Natural killer cell (primary cell): ENCODE measurements at regions not wholly inside any gene's neighbourhood (a gene's known extent, or its start where the extent isn't known, plus 50 kb on each side); places are given as distances from the start of the nearest gene placed in this dataset.
"Not testable (repeated sequence)": the region's sequence is repeated elsewhere in the genome, so short reads cannot be mapped to it uniquely, and the experiment has no call there.

ENCODE experiments used
- ATAC-seq, 3 donors: fragments of 150-1000 bp in 2 of 3; fragments of 200-7000 bp in 1 of 3; cut with Tn5 transposase; 1 replicate in 1 of 3; 2 replicates in 2 of 3; pipeline ENCODE4 v1.10.0; 2021; ENCODE audit warnings: mild to moderate bottlenecking in 2 of 3, moderate library complexity in 2 of 3
- DNase-seq, 2 donors: peaks; one replicate each; pipeline versions ENCODE4 v3.0.0 to v3.0.0-alpha.2; 2013 to 2021; ENCODE audit warnings: mixed read lengths in 1 of 2
- H3K27ac ChIP-seq: one replicate; pipeline ENCODE4 v1.5.1; 2013; ENCODE audit warnings: mild to moderate bottlenecking, low read length
- H3K27me3 ChIP-seq: one replicate; pipeline ENCODE4 v1.6.1; 2013; ENCODE audit warnings: low read length; ENCODE audit not compliant: control insufficient read depth, insufficient read depth
- H3K36me3 ChIP-seq: one replicate; pipeline ENCODE4 v1.6.1; 2013; ENCODE audit warnings: low read length; ENCODE audit not compliant: control insufficient read depth, insufficient read depth
- H3K4me1 ChIP-seq: one replicate; pipeline ENCODE4 v1.6.1; 2013; ENCODE audit warnings: low read length; ENCODE audit not compliant: control insufficient read depth, insufficient read depth
- H3K4me3 ChIP-seq: one replicate; pipeline ENCODE4 v1.5.1; 2013; ENCODE audit warnings: low read length
- H3K9me3 ChIP-seq: one replicate; pipeline ENCODE4 v1.6.1; 2013; ENCODE audit warnings: low read length; ENCODE audit not compliant: control insufficient read depth, insufficient read depth
- H3K27ac Mint-ChIP-seq, 2 donors: one replicate each; pipeline ENCODE4 v1.8.0; 2022; ENCODE audit warnings: mild to moderate bottlenecking in 2 of 2, mixed read lengths in 2 of 2, moderate library complexity in 1 of 2
- H3K27me3 Mint-ChIP-seq, 2 donors: one replicate each; pipeline ENCODE4 v1.8.0; 2022; ENCODE audit warnings: low read depth in 2 of 2, mixed read lengths in 2 of 2
- H3K36me3 Mint-ChIP-seq: one replicate; pipeline ENCODE4 v1.8.0; 2022; ENCODE audit warnings: mixed read lengths
- H3K4me1 Mint-ChIP-seq, 2 donors: one replicate each; pipeline ENCODE4 v1.8.0; 2022; ENCODE audit warnings: mixed read lengths in 2 of 2
- H3K4me3 Mint-ChIP-seq: one replicate; pipeline ENCODE4 v1.8.0; 2022; ENCODE audit warnings: mild to moderate bottlenecking, moderate library complexity, mixed read lengths
- H3K9me3 Mint-ChIP-seq, 2 donors: one replicate each; pipeline ENCODE4 v1.8.0; 2022; ENCODE audit warnings: mixed read lengths in 2 of 2
- CTCF ChIP-seq: fragments of 200-600 bp; IDR thresholded peaks from one replicate; pipeline ENCODE4 v1.8.0; 2022; ENCODE audit warnings: antibody characterized with exemption
- WGBS: methylation state at CpG from one replicate; pipeline ENCODE4 v1.1.7; 2013; ENCODE audit warnings: missing lambda C conversion rate; ENCODE audit not compliant: insufficient coverage; 5-methylcytosine and 5-hydroxymethylcytosine counted together
- intact Hi-C: fragments of 100-400 bp; cut with micrococcal nuclease; formaldehyde crosslinking; loops from one replicate; pipeline ENCODE4 v1.14.2; 2022

GRCh38 chr9:96100385-96101300, 201.3 kb downstream of the HSD17B3 start:
- Histone ChIP-seq H3K9me3 (peaks cover 4% of the 10 kb centered on the region), H3K4me3 (no peak overlapping the region), H3K36me3 (no peaks in the 10 kb centered on the region), H3K27ac (no peak overlapping the region), H3K27me3 (no peaks in the 10 kb centered on the region), H3K4me1 (peaks cover 5% of the 10 kb centered on the region)
- Mint-ChIP-seq H3K4me1 (peaks cover 8 to 14% of the 10 kb centered on the region in 2 donors), H3K4me3 (no peak overlapping the region), H3K36me3 (no peaks in the 10 kb centered on the region), H3K27ac (no peak overlapping the region), H3K9me3 (peaks cover 2 to 11% of the 10 kb centered on the region in 2 donors), H3K27me3 (peaks cover 15 to 19% of the 10 kb centered on the region in 2 donors)
- TF ChIP-seq CTCF = no peak
- intact Hi-C loops = no loop called here
- 37% methylated on average over 10 of the region's 12 CpGs for WGBS
- DNase-seq = no peak
- ATAC-seq = no peak

GRCh38 chr9:96090630-96091029, 211.3 kb downstream of the HSD17B3 start:
- ATAC-seq, H3K36me3 Mint-ChIP-seq, H3K27ac Mint-ChIP-seq, H3K4me3 Mint-ChIP-seq, H3K27ac ChIP-seq, H3K4me1 Mint-ChIP-seq, H3K4me3 ChIP-seq, intact Hi-C loops, H3K4me1 ChIP-seq, H3K9me3 Mint-ChIP-seq, H3K36me3 ChIP-seq, H3K9me3 ChIP-seq, DNase-seq: not testable (repeated sequence)
- peaks cover 11% of the 10 kb centered on the region for H3K27me3 ChIP-seq
- H3K27me3 Mint-ChIP-seq = peaks cover 0 to 19% of the 10 kb centered on the region in 2 donors
- WGBS = 100% methylated on average over 1 of the region's 2 CpGs

GRCh38 chr9:96089452-96090085, 212.4 kb downstream of the HSD17B3 start:
- Histone ChIP-seq H3K36me3 (no peaks in the 10 kb centered on the region), H3K4me1 (peaks cover 8% of the 10 kb centered on the region), H3K4me3 (no peak overlapping the region), H3K27ac (no peak overlapping the region), H3K9me3 (no peaks in the 10 kb centered on the region), H3K27me3 (peaks cover 11% of the 10 kb centered on the region)
- ATAC-seq (no peak), DNase-seq (no peak)
- whole genome bisulfite sequencing = 93% methylated on average over 5 of the region's 5 CpGs
- intact Hi-C loops = no loop called here
- Mint-ChIP-seq H3K4me1 (peaks cover 0 to 16% of the 10 kb centered on the region in 2 donors), H3K36me3 (no peaks in the 10 kb centered on the region), H3K4me3 (no peak overlapping the region), H3K9me3 (no peaks in the 10 kb centered on the region), H3K27me3 (peaks cover 0 to 22% of the 10 kb centered on the region in 2 donors), H3K27ac (no peak overlapping the region)
- no peak for TF ChIP-seq CTCF

- H3K4me1 Mint-ChIP-seq = peaks cover 6 to 27% of the 10 kb centered on the region in 2 donors
- H3K36me3 Mint-ChIP-seq = no peaks in the 10 kb centered on the region
- Histone ChIP-seq H3K9me3 (no peaks in the 10 kb centered on the region), H3K27me3 (peaks cover 11% of the 10 kb centered on the region), H3K27ac (no peak overlapping the region), H3K4me3 (no peak overlapping the region), H3K4me1 (peaks cover 13% of the 10 kb centered on the region), H3K36me3 (no peaks in the 10 kb centered on the region)
- no peak for TF ChIP-seq CTCF
- H3K27ac Mint-ChIP-seq = no peak overlapping the region
- no peak for DNase-seq
- 58% methylated on average over 2 of the region's 4 CpGs for WGBS
- no peak for ATAC-seq
- no peak overlapping the region for H3K4me3 Mint-ChIP-seq
- no peaks in the 10 kb centered on the region for H3K9me3 Mint-ChIP-seq
- peaks cover 0 to 25% of the 10 kb centered on the region in 2 donors for H3K27me3 Mint-ChIP-seq
- intact Hi-C loops = no loop called here
Measured at GRCh38 chr9:96088510-96088909, 213.0 kb downstream of the ERCC6L2 start.
